ENCODE measurements at regions not wholly inside any gene's neighbourhood (a gene's known extent, or its start where the extent isn't known, plus 50 kb on each side); places are given as distances from the start of the nearest gene placed in this dataset.
"Not testable (repeated sequence)": the region's sequence is repeated elsewhere in the genome, so short reads cannot be mapped to it uniquely, and the experiment has no call there.

- Histone ChIP-seq H3K27me3 (ENCODE audit: control insufficient read depth in 1 of 2, insufficient read depth in 2 of 2, low read length in 1 of 2) (no peaks in the 10 kb centered on the region), H3K27ac (ENCODE audit: low read depth in 1 of 2, low read length in 2 of 2) (no peak overlapping the region), H3K4me1 (ENCODE audit: control insufficient read depth in 1 of 2, insufficient read depth in 2 of 2, low read length in 2 of 2) (no peaks in the 10 kb centered on the region), H3K9me3 (ENCODE audit: control insufficient read depth, low read length) (no peaks in the 10 kb centered on the region), H3K36me3 (ENCODE audit: control insufficient read depth in 1 of 2, insufficient read depth in 2 of 2, low read length in 1 of 2) (no peaks in the 10 kb centered on the region), H3K4me3 (ENCODE audit: low read length in 2 of 2) (no peak overlapping the region)
- WGBS, 2 donors: 74 to 86% methylated on average over 9 of the region's 9 CpGs
- ATAC-seq (ENCODE audit: low FRiP score) (no peak), DNase-seq (peak in 1 of 2 donors; percentile 17)
- intact Hi-C loops (cut with DNase I): no loop called here
These were observed 80.3 kb downstream of the POU3F4 start for GRCh38 chrX:83588409-83588808.

- no peaks in the 10 kb centered on the region for H3K27me3 ChIP-seq (ENCODE audit: control insufficient read depth in 1 of 2, insufficient read depth in 2 of 2, low read length in 1 of 2)
- DNase-seq: no peak
- no peaks in the 10 kb centered on the region for H3K36me3 ChIP-seq (ENCODE audit: control insufficient read depth in 1 of 2, insufficient read depth in 2 of 2, low read length in 1 of 2)
- ATAC-seq (ENCODE audit: low FRiP score): no peak
- H3K4me1 ChIP-seq (ENCODE audit: control insufficient read depth in 1 of 2, insufficient read depth in 2 of 2, low read length in 2 of 2): no peaks in the 10 kb centered on the region
- no peak overlapping the region for H3K27ac ChIP-seq (ENCODE audit: low read depth in 1 of 2, low read length in 2 of 2)
- H3K9me3 ChIP-seq (ENCODE audit: control insufficient read depth, low read length): no peaks in the 10 kb centered on the region
- intact Hi-C loops (cut with DNase I): no loop called here
- H3K4me3 ChIP-seq (ENCODE audit: low read length in 2 of 2): no peak overlapping the region
- 48 to 49% methylated on average over 14 of the region's 14 CpGs for WGBS, 2 donors
These were observed 85.7 kb downstream of the POU3F4 start for GRCh38 chrX:83593634-83594294.

GRCh38 chrX:83630662-83631061 lies 122.6 kb downstream of the POU3F4 start:
- H3K4me3 ChIP-seq (ENCODE audit: low read length in 2 of 2): no peak overlapping the region
- intact Hi-C loops (cut with DNase I): loop anchor here in 1 of 2 donors (10.0 kb wide), 1 partner anchor 156 kb away; no protein-coding TSS in a partner anchor
- H3K27me3 ChIP-seq (ENCODE audit: control insufficient read depth in 1 of 2, insufficient read depth in 2 of 2, low read length in 1 of 2): no peaks in the 10 kb centered on the region
- H3K36me3 ChIP-seq (ENCODE audit: control insufficient read depth in 1 of 2, insufficient read depth in 2 of 2, low read length in 1 of 2): no peaks in the 10 kb centered on the region
- DNase-seq (no peak), ATAC-seq (ENCODE audit: low FRiP score) (no peak)
- no peaks in the 10 kb centered on the region for H3K9me3 ChIP-seq (ENCODE audit: control insufficient read depth, low read length)
- H3K27ac ChIP-seq (ENCODE audit: low read depth in 1 of 2, low read length in 2 of 2): no peak overlapping the region
- H3K4me1 ChIP-seq (ENCODE audit: control insufficient read depth in 1 of 2, insufficient read depth in 2 of 2, low read length in 2 of 2): no peaks in the 10 kb centered on the region
- WGBS, 2 donors: 78 to 92% methylated on average over 6 of the region's 6 CpGs

- WGBS, 2 donors: 71 to 86% methylated on average over 3 of the region's 4 CpGs
- H3K4me3 ChIP-seq (ENCODE audit: low read length in 2 of 2); intact Hi-C loops (cut with DNase I); H3K4me1 ChIP-seq (ENCODE audit: control insufficient read depth in 1 of 2, insufficient read depth in 2 of 2, low read length in 2 of 2); H3K36me3 ChIP-seq (ENCODE audit: control insufficient read depth in 1 of 2, insufficient read depth in 2 of 2, low read length in 1 of 2); ATAC-seq (ENCODE audit: low FRiP score); H3K27ac ChIP-seq (ENCODE audit: low read depth in 1 of 2, low read length in 2 of 2); DNase-seq; H3K9me3 ChIP-seq (ENCODE audit: control insufficient read depth, low read length); H3K27me3 ChIP-seq (ENCODE audit: control insufficient read depth in 1 of 2, insufficient read depth in 2 of 2, low read length in 1 of 2): not testable (repeated sequence)
These were observed 141.6 kb downstream of the POU3F4 start for GRCh38 chrX:83649706-83650105.

- Histone ChIP-seq H3K9me3 (ENCODE audit: control insufficient read depth, low read length) (peaks cover 2% of the 10 kb centered on the region), H3K36me3 (ENCODE audit: control insufficient read depth in 1 of 2, insufficient read depth in 2 of 2, low read length in 1 of 2) (no peaks in the 10 kb centered on the region), H3K4me1 (ENCODE audit: control insufficient read depth in 1 of 2, insufficient read depth in 2 of 2, low read length in 2 of 2) (no peaks in the 10 kb centered on the region), H3K4me3 (ENCODE audit: low read length in 2 of 2) (no peak overlapping the region), H3K27me3 (ENCODE audit: control insufficient read depth in 1 of 2, insufficient read depth in 2 of 2, low read length in 1 of 2) (no peaks in the 10 kb centered on the region), H3K27ac (ENCODE audit: low read depth in 1 of 2, low read length in 2 of 2) (no peak overlapping the region)
- whole genome bisulfite sequencing, 2 donors: 71 to 87% methylated on average over 3 of the region's 3 CpGs
- intact Hi-C loops (cut with DNase I): no loop called here
- ATAC-seq (ENCODE audit: low FRiP score): no peak
- no peak for DNase-seq
These were observed 150.6 kb downstream of the POU3F4 start for GRCh38 chrX:83658731-83659130.
